Osteocyte (in vitro differentiated cells): ENCODE measurements at regions not wholly inside any gene's neighbourhood (a gene's known extent, or its start where the extent isn't known, plus 50 kb on each side); places are given as distances from the start of the nearest gene placed in this dataset.

Source experiments
- DNase-seq: peaks from one replicate; pipeline ENCODE4 v3.0.0; 2021; ENCODE audit warnings: mixed read lengths; ENCODE audit not compliant: unreplicated experiment; ENCODE audit errors: extremely low spot score
- H3K27ac Mint-ChIP-seq: one replicate; pipeline ENCODE4 v1.8.0; 2021; ENCODE audit warnings: mild to moderate bottlenecking, mixed read lengths; ENCODE audit not compliant: unreplicated experiment
- H3K27me3 Mint-ChIP-seq: one replicate; pipeline ENCODE4 v1.8.0; 2021; ENCODE audit warnings: mixed read lengths; ENCODE audit not compliant: unreplicated experiment
- H3K36me3 Mint-ChIP-seq: one replicate; pipeline ENCODE4 v1.8.0; 2021; ENCODE audit warnings: mixed read lengths; ENCODE audit not compliant: unreplicated experiment
- H3K4me1 Mint-ChIP-seq: one replicate; pipeline ENCODE4 v1.8.0; 2021; ENCODE audit warnings: mixed read lengths; ENCODE audit not compliant: unreplicated experiment
- H3K4me3 Mint-ChIP-seq: one replicate; pipeline ENCODE4 v1.8.0; 2021; ENCODE audit warnings: mild to moderate bottlenecking, moderate library complexity, mixed read lengths; ENCODE audit not compliant: unreplicated experiment
- H3K9me3 Mint-ChIP-seq: one replicate; pipeline ENCODE4 v1.8.0; 2021; ENCODE audit warnings: mixed read lengths; ENCODE audit not compliant: unreplicated experiment
- TF ChIP-seq, protein P1 (sequence below): fragments of 200-600 bp; sonication (generic); IDR thresholded peaks from 2 replicates; pipeline ENCODE4 v1.5.0; 2021; ENCODE audit warnings: antibody characterized with exemption, mild to moderate bottlenecking, moderate library complexity

DNA sequence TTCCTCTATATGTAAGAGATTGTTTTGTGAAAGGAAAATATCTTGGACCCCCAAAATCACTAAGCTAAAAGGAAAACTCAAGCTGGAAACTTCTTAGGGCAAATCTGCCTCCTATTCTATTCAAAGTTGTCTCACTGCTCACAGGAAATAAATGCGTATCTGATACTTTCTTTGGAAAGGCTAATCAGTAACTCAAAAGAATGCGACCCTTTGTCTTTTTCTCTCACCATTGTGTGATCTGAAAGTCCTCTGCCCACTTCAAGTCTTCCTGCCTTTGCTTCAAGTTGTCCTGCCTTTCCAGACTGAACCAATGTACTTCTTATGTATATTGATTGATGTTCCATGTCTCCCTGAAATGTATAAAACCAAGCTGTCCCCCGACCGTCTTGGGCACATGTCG is 157.3 kb downstream of the KIF2B start:
- H3K36me3 Mint-ChIP-seq: no peaks in the 10 kb centered on the region
- no peak for DNase-seq
- H3K9me3 Mint-ChIP-seq: peaks cover 54% of the 10 kb centered on the region
- no peaks in the 10 kb centered on the region for H3K27me3 Mint-ChIP-seq
- no peak overlapping the region for H3K4me3 Mint-ChIP-seq
- TF ChIP-seq, protein P1, sequence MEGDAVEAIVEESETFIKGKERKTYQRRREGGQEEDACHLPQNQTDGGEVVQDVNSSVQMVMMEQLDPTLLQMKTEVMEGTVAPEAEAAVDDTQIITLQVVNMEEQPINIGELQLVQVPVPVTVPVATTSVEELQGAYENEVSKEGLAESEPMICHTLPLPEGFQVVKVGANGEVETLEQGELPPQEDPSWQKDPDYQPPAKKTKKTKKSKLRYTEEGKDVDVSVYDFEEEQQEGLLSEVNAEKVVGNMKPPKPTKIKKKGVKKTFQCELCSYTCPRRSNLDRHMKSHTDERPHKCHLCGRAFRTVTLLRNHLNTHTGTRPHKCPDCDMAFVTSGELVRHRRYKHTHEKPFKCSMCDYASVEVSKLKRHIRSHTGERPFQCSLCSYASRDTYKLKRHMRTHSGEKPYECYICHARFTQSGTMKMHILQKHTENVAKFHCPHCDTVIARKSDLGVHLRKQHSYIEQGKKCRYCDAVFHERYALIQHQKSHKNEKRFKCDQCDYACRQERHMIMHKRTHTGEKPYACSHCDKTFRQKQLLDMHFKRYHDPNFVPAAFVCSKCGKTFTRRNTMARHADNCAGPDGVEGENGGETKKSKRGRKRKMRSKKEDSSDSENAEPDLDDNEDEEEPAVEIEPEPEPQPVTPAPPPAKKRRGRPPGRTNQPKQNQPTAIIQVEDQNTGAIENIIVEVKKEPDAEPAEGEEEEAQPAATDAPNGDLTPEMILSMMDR: no peak
- H3K27ac Mint-ChIP-seq: no peak overlapping the region
- H3K4me1 Mint-ChIP-seq: no peaks in the 10 kb centered on the region

DNA sequence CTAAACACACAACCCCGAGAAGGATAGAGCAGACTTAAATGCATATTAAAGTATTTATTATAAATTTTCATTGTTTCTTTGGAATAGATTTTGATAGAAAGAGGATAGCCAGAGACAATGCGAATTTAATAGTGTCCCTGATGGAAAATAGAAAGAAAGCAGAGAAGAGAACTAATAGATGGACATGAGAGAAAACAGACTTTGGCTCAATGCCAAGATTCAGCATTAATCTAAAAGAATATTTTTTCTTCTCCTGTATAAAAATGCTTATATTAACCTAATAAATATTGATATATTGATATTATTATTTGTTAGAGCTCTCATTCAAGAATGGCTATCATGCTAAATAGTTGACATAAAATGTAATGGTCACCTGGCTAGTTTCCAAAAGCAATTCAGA is 173.4 kb downstream of the KIF2B start:
- Mint-ChIP-seq H3K27me3 (no peaks in the 10 kb centered on the region), H3K4me3 (no peak overlapping the region), H3K4me1 (no peaks in the 10 kb centered on the region), H3K27ac (no peak overlapping the region), H3K9me3 (peaks cover 46% of the 10 kb centered on the region), H3K36me3 (no peaks in the 10 kb centered on the region)
- no peak for DNase-seq
- TF ChIP-seq, protein P1: no peak

DNA sequence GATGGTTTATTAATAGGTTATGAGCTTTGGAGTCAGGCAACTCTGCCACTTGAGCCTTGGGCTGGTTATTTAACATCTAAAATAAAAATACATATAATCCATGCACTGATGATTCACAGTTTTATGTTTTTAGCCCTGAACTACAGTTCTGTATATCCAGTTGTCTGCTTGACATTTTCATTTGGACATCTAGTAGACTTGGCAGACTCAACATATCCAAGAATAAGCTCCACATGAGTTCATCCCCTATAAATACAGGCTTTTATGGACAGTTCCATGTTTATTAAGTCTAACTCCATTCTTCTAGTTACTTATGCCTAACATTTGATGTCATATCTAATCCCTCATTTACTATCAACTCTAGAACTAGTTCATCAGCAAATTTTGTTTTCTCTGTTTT is 174.2 kb downstream of the KIF2B start:
- no peaks in the 10 kb centered on the region for H3K27me3 Mint-ChIP-seq
- no peak for DNase-seq
- H3K36me3 Mint-ChIP-seq: no peaks in the 10 kb centered on the region
- TF ChIP-seq, protein P1: no peak
- H3K9me3 Mint-ChIP-seq: peaks cover 40% of the 10 kb centered on the region
- H3K4me3 Mint-ChIP-seq: no peak overlapping the region
- H3K27ac Mint-ChIP-seq: no peak overlapping the region
- H3K4me1 Mint-ChIP-seq: no peaks in the 10 kb centered on the region

DNA sequence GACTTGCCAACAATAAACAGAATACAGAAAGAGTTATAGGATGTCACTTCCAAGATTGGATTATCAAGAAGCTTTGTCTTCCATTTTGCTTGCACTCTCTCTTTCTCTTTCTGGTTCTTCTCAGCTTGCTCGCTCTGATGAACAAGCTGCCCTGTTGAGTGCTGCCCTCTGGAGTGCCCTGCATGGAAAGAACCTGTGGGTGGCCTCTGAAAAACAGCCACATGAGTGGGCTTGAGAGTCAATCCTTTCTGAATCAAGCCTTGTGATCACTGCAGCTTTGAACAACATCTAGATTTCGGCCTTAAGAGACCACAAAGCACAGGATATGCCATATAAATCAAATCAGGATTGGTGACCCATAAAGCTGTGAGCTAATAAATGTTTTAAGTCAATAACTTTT is 185.1 kb downstream of the KIF2B start:
- Mint-ChIP-seq H3K4me3 (no peak overlapping the region), H3K36me3 (no peaks in the 10 kb centered on the region), H3K4me1 (no peaks in the 10 kb centered on the region), H3K9me3 (peaks cover 39% of the 10 kb centered on the region), H3K27me3 (no peaks in the 10 kb centered on the region), H3K27ac (no peak overlapping the region)
- no peak for DNase-seq
- TF ChIP-seq, protein P1: no peak

DNA sequence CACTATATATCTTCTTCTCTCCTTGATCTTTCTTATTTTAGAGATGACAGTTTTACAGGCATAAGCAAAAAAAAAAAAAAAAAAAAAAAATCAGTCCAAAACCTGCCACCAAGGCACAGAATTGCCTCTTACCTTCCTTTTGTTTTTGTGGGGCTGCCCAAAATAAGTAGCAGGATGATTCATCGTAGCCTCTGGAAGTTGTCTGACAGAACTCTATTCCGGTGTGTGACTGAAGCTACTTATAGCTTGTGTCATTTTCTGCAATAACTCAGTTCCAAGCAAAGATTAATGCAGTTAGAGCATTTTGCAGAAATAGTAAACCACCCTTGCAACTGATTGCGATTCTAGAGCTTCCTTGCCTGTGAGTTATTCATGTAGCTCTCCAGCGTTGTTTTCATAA is 186.8 kb downstream of the KIF2B start:
- TF ChIP-seq, protein P1: no peak
- no peaks in the 10 kb centered on the region for H3K27me3 Mint-ChIP-seq
- no peaks in the 10 kb centered on the region for H3K4me1 Mint-ChIP-seq
- no peak overlapping the region for H3K27ac Mint-ChIP-seq
- no peaks in the 10 kb centered on the region for H3K36me3 Mint-ChIP-seq
- H3K4me3 Mint-ChIP-seq: no peak overlapping the region
- DNase-seq: no peak
- H3K9me3 Mint-ChIP-seq: peaks cover 42% of the 10 kb centered on the region
